Panc1 (cell line): ENCODE measurements at regions not wholly inside any gene's neighbourhood (a gene's known extent, or its start where the extent isn't known, plus 50 kb on each side); places are given as distances from the start of the nearest gene placed in this dataset.

Experiments used
- ATAC-seq: fragments of 200-7000 bp; cut with Tn5 transposase; 2 replicates; pipeline ENCODE4 v1.9.1; 2020; ENCODE audit warnings: mild to moderate bottlenecking, moderate library complexity
- BruUV-seq: library from RNA; stranded (reverse); fragments of 400-500 nt; replicated peaks from 2 replicates; lab custom pipeline; 2021; lab: Mats Ljungman, UMichigan
- CTCF ChIA-PET: fragments of 300-600 bp; sonication (Branson Sonifier 250); formaldehyde crosslinking; loops from one replicate; lab custom pipeline; 2022; ENCODE audit warnings: antibody characterized with exemption; lab: Charles Lee
- POLR2A ChIA-PET: fragments of 300-600 bp; sonication (Branson Sonifier 250); formaldehyde crosslinking; loops from one replicate; lab custom pipeline; 2022; ENCODE audit warnings: antibody characterized with exemption; lab: Charles Lee
- DNase-seq: peaks from one replicate; pipeline ENCODE4 v3.0.0-alpha.2; 2010; ENCODE audit warnings: low read depth, low spot score
- H3K27ac ChIP-seq: 2 replicates; pipeline ENCODE4 v1.5.1; 2011; ENCODE audit warnings: mild to moderate bottlenecking, low read length, inconsistent platforms
- H3K27me3 ChIP-seq: fragments of 200-500 bp; sonication (Bioruptor generic); 2 replicates; pipeline ENCODE4 v1.6.0; 2014; ENCODE audit warnings: low read length, inconsistent platforms; ENCODE audit not compliant: control insufficient read depth, insufficient read depth
- H3K36me3 ChIP-seq: fragments of 200-500 bp; sonication (Bioruptor generic); 2 replicates; pipeline ENCODE4 v1.5.1; 2014; ENCODE audit warnings: inconsistent platforms, mild to moderate bottlenecking, low read length, moderate library complexity; ENCODE audit not compliant: control insufficient read depth, insufficient read depth
- H3K4me1 ChIP-seq: 2 replicates; pipeline ENCODE4 v1.5.1; 2011; ENCODE audit warnings: inconsistent platforms, mild to moderate bottlenecking, low read length, moderate library complexity; ENCODE audit not compliant: control insufficient read depth, insufficient read depth
- H3K4me3 ChIP-seq, 2 experiments: 2 replicates each; pipeline ENCODE4 v1.5.1; 2011 to 2012; ENCODE audit warnings: low read depth in 2 of 2, low read length in 2 of 2, mild to moderate bottlenecking in 2 of 2, inconsistent platforms in 1 of 2, moderate library complexity in 1 of 2
- H3K9me3 ChIP-seq: fragments of 200-500 bp; sonication (Bioruptor generic); 2 replicates; pipeline ENCODE4 v1.5.1; 2014; ENCODE audit warnings: low read depth, mild to moderate bottlenecking, inconsistent platforms, low read length, moderate library complexity; ENCODE audit not compliant: control insufficient read depth, insufficient read depth
- CTCF ChIP-seq: fragments of 450-650 bp; IDR thresholded peaks from 2 replicates; pipeline ENCODE4 v1.5.1; 2017; ENCODE audit warnings: mild to moderate bottlenecking
- POLR2AphosphoS5 ChIP-seq: IDR thresholded peaks from 2 replicates; pipeline ENCODE4 v1.6.1; 2012; ENCODE audit warnings: mild to moderate bottlenecking, low read depth, low read length, moderate library complexity
- REST ChIP-seq, 2 experiments: IDR thresholded peaks; 2 replicates each; pipeline ENCODE4 v1.6.1; 2011 to 2012; ENCODE audit warnings: low read depth in 2 of 2, control low read depth in 1 of 2, low read length in 1 of 2, mild to moderate bottlenecking in 1 of 2, moderate library complexity in 1 of 2; ENCODE audit not compliant: insufficient read depth in 1 of 2
- SIN3A ChIP-seq: IDR thresholded peaks from 2 replicates; pipeline ENCODE4 v1.6.1; 2012; ENCODE audit warnings: low read depth, mild to moderate bottlenecking, low read length, moderate library complexity, borderline replicate concordance; ENCODE audit not compliant: insufficient read depth
- TCF7L2 ChIP-seq: IDR thresholded peaks from 2 replicates; pipeline ENCODE4 v1.6.1; 2011; ENCODE audit warnings: mild to moderate bottlenecking, low read depth, low read length, inconsistent platforms
- in situ Hi-C: cut with HindIII; loops from 2 replicates; pipeline ENCODE4 v1.10.0; 2016; ENCODE audit warnings: low sequenced_read_pairs, low pct_unique_long_range_greater_than_20kb
- intact Hi-C: fragments of 100-400 bp; cut with micrococcal nuclease; formaldehyde crosslinking; loops from one replicate; pipeline ENCODE4 v1.10.0; 2022; ENCODE audit not compliant: unreplicated experiment

DNA sequence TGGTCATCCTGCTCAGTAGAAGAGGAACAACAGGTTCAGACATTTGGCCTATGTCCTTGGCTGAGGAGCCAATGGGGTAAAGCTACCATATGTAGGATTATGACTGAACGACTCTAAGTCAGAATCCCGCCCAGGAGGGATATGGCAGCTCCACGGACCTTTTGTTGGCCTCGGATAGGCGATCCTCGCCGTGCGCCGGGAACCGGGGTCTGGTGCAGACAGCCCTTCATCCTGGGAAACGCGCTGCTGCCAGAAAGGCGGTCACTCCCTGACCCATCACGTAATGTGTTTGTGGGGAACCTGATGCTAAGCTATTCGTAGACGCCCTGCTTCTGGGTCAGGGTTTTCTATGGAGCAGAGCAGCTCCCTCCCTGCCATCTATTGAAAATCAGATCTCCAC is 178.9 kb upstream of the ALG10B start:
- no peak for TF ChIP-seq TCF7L2
- no peak for TF ChIP-seq POLR2AphosphoS5
- no peak for TF ChIP-seq SIN3A
- no peak for TF ChIP-seq REST (IDR thresholded peaks at IDR 0.05; ENCODE audit: insufficient read depth in 1 of 2, low read depth in 2 of 2, low read length in 1 of 2)
- TF ChIP-seq CTCF: no peak
- H3K4me3 ChIP-seq: peak overlapping the region; percentile 51 to 72; a peak in 3 of 4 replicates
- H3K4me1 ChIP-seq: no peaks in the 10 kb centered on the region
- intact Hi-C loops: loop anchor here (1.0 to 5.0 kb wide), 2 partner anchors 85 to 179 kb away; partner anchors contain the start of gene ALG10B
- ATAC-seq: peak; percentile 6; the same call in 1 of the 2 replicates
- no peak for DNase-seq
- no peaks in the 10 kb centered on the region for H3K27me3 ChIP-seq
- H3K36me3 ChIP-seq: no peaks in the 10 kb centered on the region
- no peaks in the 10 kb centered on the region for H3K9me3 ChIP-seq
- BruUV-seq: no TSS peak
- ChIA-PET CTCF (no interaction called here), POLR2A (interaction anchor here (0.6 kb wide), 2 partner anchors 172 to 757 kb away, joined by 3 to 7 read pairs; no protein-coding TSS in a partner anchor)
- in situ Hi-C loops: no loop called here
- no peak overlapping the region for H3K27ac ChIP-seq

DNA sequence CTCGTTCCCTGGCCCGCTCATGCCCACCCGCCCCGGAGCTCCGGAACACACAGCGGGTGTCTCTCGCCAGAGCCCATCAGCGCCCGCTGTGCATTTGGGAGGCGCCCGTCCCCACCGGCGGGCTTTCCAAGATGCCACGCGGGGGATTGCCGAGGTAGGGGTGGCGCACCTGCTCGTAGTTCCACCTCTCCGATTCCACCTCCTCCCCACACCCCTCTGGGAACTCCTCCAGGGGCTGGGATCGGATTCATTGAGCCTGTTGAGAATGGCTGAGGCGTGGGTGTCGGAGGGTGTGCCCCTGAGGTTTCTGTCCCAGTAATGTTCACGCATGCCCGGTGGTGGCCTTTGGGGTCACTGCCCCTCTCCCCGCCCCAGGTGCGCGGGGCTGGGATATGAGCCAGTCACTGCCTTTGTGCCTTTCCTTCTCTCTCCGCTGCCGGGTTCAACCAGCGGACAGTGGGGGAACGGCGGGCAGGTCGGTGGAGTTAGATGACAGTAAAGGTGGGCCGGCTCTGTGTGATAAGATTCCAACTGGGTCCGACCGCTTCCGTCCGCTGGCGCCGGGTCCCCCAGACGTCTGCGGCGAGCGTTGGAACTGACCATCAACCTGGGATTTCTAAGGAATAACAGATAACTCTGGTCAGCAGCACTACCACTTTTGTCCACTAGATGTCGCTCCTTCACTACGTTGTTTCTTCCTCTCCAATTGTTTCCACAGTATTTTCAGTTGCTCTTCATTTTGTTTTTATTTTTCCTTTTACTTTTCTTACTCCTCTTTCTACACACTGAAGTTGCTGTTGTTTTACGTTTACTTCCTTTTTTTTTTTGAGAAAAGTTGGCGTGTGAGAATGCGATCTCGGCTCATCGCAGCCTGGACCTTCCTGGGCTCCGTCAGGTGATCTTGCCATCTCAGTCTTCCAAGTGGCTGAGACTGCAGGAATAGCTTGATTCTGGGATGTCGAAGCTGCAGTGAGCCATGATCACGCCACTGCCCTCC is 178.1 kb upstream of the ALG10B start:
- H3K9me3 ChIP-seq: no peaks in the 10 kb centered on the region
- H3K27me3 ChIP-seq: no peaks in the 10 kb centered on the region
- POLR2A ChIA-PET: no interaction called here
- CTCF ChIA-PET: interaction anchor here (0.6 to 0.9 kb wide), 10 partner anchors 13 to 1118 kb away, joined by 3 to 7 read pairs (median 3); partner anchors contain the start of gene ALG10B
- H3K4me1 ChIP-seq: no peaks in the 10 kb centered on the region
- peak; percentile 85 for ATAC-seq
- no peak overlapping the region; the same call in 1 of the 2 replicates for H3K27ac ChIP-seq
- DNase-seq: peak; percentile 91
- H3K4me3 ChIP-seq: peak overlapping the region; percentile 51 to 72
- in situ Hi-C loops (no loop called here), intact Hi-C loops (loop anchor here (1.0 to 5.0 kb wide), 2 partner anchors 86 to 178 kb away; partner anchors contain the start of gene ALG10B)
- no peaks in the 10 kb centered on the region for H3K36me3 ChIP-seq
- TF ChIP-seq TCF7L2 (no peak), REST (IDR thresholded peaks at IDR 0.05; ENCODE audit: insufficient read depth in 1 of 2, low read depth in 2 of 2, low read length in 1 of 2) (no peak), CTCF (peak; percentile 92)
- no TSS peak for BruUV-seq
